Mesothelial cell of epicardium (in vitro differentiated cells): ENCODE measurements at regions not wholly inside any gene's neighbourhood (a gene's known extent, or its start where the extent isn't known, plus 50 kb on each side); places are given as distances from the start of the nearest gene placed in this dataset.

Experiments used
- DNase-seq, 2 experiments: peaks; one replicate each; pipeline ENCODE4 v3.0.0; 2021; ENCODE audit warnings: low spot score in 2 of 2; ENCODE audit not compliant: unreplicated experiment in 2 of 2
- H3K27ac Mint-ChIP-seq: 2 replicates; pipeline ENCODE4 v1.8.0; 2021; ENCODE audit warnings: mixed read lengths
- H3K27me3 Mint-ChIP-seq: 2 replicates; pipeline ENCODE4 v1.8.0; 2021; ENCODE audit warnings: low read depth, mixed read lengths
- H3K36me3 Mint-ChIP-seq: 2 replicates; pipeline ENCODE4 v1.8.0; 2021; ENCODE audit warnings: mixed read lengths
- H3K4me1 Mint-ChIP-seq: 2 replicates; pipeline ENCODE4 v1.8.0; 2021; ENCODE audit warnings: mixed read lengths
- H3K4me3 Mint-ChIP-seq: 2 replicates; pipeline ENCODE4 v1.8.0; 2021; ENCODE audit warnings: mild to moderate bottlenecking, moderate library complexity, mixed read lengths
- H3K9me3 Mint-ChIP-seq: 2 replicates; pipeline ENCODE4 v1.8.0; 2021; ENCODE audit warnings: mixed read lengths
- CTCF ChIP-seq: fragments of 200-600 bp; sonication (generic); IDR thresholded peaks from one replicate; pipeline ENCODE4 v1.5.0; 2021; ENCODE audit warnings: antibody characterized with exemption; ENCODE audit not compliant: unreplicated experiment

- Mint-ChIP-seq H3K27me3 (no peaks in the 10 kb centered on the region), H3K4me3 (no peak overlapping the region), H3K36me3 (no peaks in the 10 kb centered on the region), H3K9me3 (no peaks in the 10 kb centered on the region), H3K4me1 (no peaks in the 10 kb centered on the region), H3K27ac (no peak overlapping the region)
- no peak for TF ChIP-seq CTCF
- DNase-seq: no peak
Measured at GRCh38 chr6:90386399-90387382, 90.0 kb upstream of the BACH2 start.

GRCh38 chr6:90385759-90386313 lies 89.2 kb upstream of the BACH2 start:
- H3K27ac Mint-ChIP-seq: no peak overlapping the region
- no peak for DNase-seq
- no peak overlapping the region for H3K4me3 Mint-ChIP-seq
- no peaks in the 10 kb centered on the region for H3K36me3 Mint-ChIP-seq
- H3K9me3 Mint-ChIP-seq: no peaks in the 10 kb centered on the region
- H3K27me3 Mint-ChIP-seq: no peaks in the 10 kb centered on the region
- H3K4me1 Mint-ChIP-seq: no peaks in the 10 kb centered on the region
- TF ChIP-seq CTCF: no peak

GRCh38 chr6:90384720-90385119 lies 88.1 kb upstream of the BACH2 start:
- no peak for TF ChIP-seq CTCF
- Mint-ChIP-seq H3K4me3 (no peak overlapping the region), H3K9me3 (no peaks in the 10 kb centered on the region), H3K36me3 (no peaks in the 10 kb centered on the region), H3K27me3 (no peaks in the 10 kb centered on the region), H3K27ac (no peak overlapping the region), H3K4me1 (no peaks in the 10 kb centered on the region)
- DNase-seq: no peak

GRCh38 chr6:90383196-90383822 lies 86.7 kb upstream of the BACH2 start:
- no peak for TF ChIP-seq CTCF
- H3K36me3 Mint-ChIP-seq: no peaks in the 10 kb centered on the region
- no peaks in the 10 kb centered on the region for H3K4me1 Mint-ChIP-seq
- no peak overlapping the region for H3K4me3 Mint-ChIP-seq
- H3K9me3 Mint-ChIP-seq: peaks cover 4% of the 10 kb centered on the region
- DNase-seq: no peak
- no peaks in the 10 kb centered on the region for H3K27me3 Mint-ChIP-seq
- no peak overlapping the region for H3K27ac Mint-ChIP-seq

GRCh38 chr6:90382760-90383159 lies 86.1 kb upstream of the BACH2 start:
- Mint-ChIP-seq H3K9me3 (peaks cover 4% of the 10 kb centered on the region), H3K27ac (no peak overlapping the region), H3K27me3 (no peaks in the 10 kb centered on the region), H3K4me3 (no peak overlapping the region), H3K36me3 (no peaks in the 10 kb centered on the region), H3K4me1 (no peaks in the 10 kb centered on the region)
- DNase-seq: no peak
- no peak for TF ChIP-seq CTCF
